ENCODE measurements at regions not wholly inside any gene's neighbourhood (a gene's known extent, or its start where the extent isn't known, plus 50 kb on each side); places are given as distances from the start of the nearest gene placed in this dataset.
"Not testable (repeated sequence)": the region's sequence is repeated elsewhere in the genome, so short reads cannot be mapped to it uniquely, and the experiment has no call there.

DNA sequence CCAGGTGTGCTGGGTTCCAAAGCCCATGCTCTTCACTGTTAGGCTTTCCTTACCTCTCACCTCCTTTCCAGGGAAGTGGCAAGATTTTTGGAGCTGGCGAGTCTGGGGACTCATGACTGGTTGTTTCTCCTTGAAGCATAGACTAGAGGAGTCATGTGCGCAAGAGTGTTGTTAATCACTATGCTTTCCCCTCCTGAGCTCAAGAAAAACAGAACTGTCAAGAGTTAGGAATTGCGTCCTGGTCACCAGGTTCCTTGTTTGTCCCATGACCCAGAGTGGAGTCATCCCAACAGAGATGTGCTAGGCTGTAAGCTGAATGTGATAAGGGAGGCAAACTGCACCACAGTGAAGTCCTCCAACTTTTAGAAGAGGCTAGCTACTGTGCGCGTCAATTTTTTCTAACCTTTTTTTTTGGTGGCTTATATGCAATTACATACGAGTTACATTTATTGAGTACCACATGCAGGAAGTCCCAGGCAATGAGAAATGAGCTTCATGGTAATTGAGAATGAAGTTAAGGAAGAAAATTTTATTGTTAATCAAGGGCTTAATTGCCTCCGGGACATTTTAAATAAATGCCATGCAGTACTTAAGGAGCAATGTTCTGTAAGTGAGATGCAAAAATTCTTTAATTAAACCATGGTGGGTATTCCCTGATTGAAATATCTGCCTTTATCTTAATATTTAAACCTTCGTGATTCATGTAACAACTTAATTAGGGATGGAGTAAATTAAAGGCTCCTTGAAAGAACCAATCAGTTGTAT lies 233.9 kb downstream of the ZIC5 start:
- DNase-seq (ENCODE audit: low read depth) = no peak

DNA sequence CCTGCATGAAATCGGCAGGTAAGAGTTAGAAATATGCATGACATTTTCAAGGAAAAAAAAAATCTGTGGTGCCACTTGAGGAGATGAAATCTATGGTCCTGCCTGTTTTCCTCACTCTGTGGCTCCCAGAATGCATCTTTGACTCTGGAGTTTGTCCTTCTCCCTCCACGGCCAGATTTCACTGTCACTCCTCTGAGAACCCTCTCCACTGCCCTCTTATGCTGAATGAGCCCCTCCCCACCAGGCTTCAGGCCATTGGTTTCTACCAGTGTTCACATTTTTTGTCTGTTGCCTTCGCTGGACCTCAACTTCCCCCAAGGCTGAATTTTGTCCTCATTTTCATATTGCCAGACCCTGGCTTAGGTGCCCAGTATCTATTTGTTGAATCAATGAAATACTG lies 235.0 kb downstream of the ZIC5 start:
- DNase-seq (ENCODE audit: low read depth) = no peak

DNA sequence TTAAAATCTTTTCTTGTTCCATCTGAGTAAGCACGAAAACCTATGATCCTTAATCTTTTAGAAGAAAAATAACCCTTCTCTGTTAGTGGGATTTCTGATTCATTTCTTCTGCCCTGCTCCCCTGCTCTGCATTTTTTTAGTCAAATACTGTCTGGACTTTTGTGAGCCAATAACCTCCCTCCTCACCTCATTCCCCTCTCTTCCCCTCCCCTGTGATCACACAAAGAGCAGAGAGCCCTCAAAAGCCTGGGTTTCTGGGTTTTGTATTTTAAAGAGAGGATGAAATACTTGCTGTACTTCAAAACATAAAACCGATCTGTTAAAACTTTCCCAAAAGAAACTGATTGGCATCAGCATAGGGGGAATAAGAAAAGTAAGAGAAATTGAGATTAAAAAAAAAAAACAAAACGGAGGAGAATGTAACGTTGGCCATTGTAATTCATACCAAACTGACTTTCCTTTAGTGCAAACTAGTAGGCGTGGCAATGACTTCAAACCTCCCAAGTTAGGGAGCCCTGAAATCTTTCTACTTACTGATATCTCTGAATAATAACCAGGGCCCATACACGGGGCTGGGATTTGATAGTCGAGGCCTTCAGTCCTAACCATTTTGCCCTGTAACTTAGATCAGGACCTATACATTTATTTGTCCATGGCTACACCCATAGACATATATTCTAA lies 232.9 kb downstream of the TM9SF2 start:
- DNase-seq (ENCODE audit: low read depth) = no peak

DNA sequence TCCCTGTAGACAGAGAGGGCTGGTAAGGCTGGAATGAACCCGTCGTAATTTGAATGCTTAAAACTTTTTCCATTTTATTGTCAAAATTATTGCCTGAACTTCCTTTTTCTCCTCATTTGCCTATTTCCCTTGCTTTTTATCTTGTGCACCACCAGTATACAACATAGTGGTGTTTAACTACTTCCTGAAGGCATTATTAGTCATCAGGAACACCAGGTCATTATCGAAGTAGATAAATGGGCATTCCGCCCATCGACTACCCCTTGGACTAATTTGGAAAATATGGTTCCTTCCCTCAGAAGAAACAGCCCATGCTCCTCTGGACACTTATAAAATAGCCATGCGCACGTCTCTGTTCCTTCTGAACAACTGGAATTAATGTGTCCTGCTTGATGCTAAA lies 232.1 kb downstream of the TM9SF2 start:
- no peak for DNase-seq (ENCODE audit: low read depth)

DNA sequence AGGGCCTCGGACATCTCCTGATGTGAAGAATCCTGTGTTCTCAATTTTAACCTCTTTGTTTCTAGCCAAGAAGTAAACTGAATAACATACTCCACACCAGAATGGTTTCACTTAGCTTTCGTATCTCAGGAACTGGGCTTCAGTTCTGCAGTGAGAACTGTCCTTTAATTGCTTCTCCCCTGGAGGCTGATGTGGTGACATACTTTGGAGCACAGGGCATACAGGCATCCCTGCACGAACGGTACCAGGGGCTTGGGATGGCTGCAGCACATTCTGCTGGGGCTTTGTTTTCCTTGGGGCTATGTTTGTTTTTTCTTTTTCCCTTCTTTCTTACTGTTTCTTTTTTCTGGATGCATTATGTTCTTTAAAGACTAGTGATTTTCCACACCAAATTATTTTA lies 230.5 kb downstream of the TM9SF2 start:
- no peak for DNase-seq (ENCODE audit: low read depth)

DNA sequence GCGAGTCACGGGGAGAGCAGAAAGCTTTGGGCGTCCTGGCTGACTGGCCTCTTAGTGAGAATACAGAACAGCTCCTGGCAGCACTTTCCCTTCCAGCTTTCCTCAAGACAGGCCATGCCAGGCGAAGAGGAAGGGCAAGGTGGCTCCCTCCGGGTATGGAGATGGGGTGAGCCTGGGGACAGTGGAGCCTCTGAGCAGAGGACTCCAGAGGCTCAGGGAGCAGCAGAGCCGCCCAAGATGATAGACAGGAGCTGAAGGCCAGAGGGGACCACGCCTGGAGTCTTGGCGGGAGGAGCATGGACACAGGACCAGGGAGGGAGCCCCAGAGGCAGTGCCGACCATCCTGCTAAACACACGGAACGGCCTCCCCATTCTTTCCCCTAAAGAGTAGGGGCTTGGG lies 229.1 kb downstream of the TM9SF2 start:
- DNase-seq (ENCODE audit: low read depth) = no peak

DNA sequence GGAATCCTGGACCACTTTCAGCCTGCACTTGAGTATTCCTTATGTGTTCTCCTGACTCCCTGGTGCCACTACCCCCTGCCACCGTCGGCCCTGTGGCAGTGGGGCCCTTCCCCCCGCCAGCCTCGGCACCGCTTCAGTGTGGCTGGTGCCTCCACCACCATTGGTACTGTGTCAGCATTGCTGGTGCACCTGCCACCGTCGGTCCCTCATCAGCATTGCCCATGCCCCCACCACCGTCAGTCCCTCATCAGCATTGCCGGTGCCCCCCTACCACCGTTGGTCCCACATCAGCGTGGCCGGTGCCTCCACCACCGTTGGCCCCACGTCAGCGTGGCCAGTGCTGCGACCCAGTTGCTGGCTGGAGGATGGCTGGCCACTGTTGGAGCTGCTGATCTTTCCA lies 228.5 kb downstream of the TM9SF2 start:
- DNase-seq (ENCODE audit: low read depth) = no peak

DNA sequence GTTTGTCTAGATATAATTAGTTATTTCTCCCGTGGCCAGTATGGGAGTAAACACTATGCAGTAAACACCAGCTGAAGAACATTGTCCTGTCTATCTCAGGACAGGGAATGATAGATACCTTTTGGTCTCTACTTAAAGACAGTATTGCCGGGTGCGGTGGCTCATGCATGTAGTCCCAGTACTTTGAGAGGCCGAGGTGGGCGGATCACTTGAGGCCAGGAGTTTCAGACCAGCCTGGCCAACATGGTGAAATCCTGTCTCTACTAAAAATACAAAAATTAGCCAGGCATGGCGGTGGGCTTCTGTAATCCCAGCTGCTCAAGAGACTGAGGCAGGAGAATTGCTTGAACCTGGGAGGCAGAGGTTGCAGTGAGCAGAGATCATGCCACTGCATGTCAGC lies 226.4 kb downstream of the TM9SF2 start:
- DNase-seq (ENCODE audit: low read depth) = not testable (repeated sequence)

DNA sequence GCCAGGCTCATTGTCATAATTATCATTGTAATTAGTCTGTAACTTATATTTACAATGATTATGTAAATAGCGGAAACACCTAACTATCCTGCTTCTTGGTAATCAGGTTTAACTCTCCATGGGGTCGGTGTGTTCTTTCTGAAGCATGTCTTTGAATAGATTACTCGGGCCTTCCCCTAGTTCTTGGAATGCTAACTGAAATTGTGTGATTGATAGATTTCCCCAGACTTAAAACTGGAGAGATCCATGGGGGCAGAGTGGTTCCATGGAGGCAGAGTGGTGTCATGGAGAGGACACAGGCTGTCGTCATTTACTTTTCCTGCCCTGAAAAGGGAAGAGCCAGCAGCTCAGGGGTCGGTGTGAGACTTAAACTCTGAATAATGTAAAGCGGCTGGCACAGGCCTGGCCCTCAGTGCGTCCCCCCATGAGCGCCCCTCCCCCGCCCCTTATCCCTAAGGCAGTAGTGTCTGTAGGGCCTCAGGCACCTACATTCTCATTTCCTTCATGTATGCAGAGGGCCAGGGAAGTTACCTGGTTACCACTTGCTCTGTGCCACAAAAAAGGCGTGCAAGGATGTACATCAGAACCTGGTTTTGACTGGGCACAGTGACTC lies 225.1 kb downstream of the TM9SF2 start:
- DNase-seq (ENCODE audit: low read depth) = no peak

DNA sequence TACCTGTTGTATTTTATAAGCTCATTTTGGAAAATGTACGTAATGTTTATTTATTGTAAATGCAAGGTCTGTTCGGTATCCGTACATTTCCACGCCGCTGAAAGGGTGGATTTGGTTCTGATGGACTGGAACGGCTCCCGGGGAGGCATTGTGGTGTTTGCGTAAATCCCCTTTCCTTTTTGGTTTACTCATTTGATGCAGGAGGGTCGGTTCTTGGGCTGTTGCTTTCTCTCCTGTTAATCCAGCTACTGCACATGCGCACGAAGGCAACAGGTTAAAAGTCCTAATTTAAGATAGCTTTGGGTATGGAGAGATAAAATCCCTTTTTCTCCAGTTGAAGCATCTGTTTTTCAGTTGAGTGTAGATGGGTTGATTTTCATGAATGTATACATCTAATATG lies 224.4 kb downstream of the TM9SF2 start:
- DNase-seq (ENCODE audit: low read depth) = no peak

DNA sequence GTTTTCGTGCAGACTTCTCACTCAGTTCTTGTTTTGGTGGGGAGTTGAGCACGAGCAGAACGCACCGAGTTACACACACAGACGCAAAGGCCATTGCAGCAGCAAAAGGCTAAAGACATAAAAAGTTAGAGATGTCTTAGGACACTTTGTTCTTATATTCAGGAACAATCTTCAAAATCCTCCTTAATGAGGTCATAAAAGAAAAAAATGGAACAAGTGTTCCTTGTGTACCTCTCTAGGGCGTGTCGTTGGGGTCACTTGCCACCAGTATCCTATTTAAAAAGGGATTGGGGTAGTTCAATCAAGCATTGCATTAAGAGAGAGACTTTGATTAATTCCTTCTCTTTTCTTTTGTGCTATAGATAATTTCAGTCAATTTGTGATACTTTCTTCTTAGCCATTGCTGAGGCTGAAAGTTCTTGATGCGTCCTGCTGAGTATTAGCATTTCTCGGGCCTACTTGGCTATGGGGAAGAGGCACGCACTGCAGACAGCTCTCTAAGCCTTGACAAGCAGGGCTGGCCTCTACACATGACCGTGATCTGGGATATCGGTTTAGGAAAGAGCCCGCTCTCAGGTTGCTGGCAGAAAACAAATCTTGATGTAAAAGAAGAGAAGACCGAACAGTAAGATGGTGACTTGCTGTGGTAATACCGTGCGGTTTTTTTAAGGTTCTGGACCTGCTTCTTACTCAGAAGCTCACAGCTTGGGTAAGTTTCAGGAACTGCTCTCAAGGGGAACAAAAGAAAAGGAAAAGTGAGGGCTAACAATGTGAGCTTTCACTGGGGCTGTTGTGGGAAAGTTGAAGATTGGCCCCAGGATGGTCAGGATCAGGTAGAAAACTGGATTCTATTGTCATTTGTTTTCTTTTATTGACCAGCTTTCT lies 223.6 kb downstream of the TM9SF2 start:
- DNase-seq (ENCODE audit: low read depth) = no peak

DNA sequence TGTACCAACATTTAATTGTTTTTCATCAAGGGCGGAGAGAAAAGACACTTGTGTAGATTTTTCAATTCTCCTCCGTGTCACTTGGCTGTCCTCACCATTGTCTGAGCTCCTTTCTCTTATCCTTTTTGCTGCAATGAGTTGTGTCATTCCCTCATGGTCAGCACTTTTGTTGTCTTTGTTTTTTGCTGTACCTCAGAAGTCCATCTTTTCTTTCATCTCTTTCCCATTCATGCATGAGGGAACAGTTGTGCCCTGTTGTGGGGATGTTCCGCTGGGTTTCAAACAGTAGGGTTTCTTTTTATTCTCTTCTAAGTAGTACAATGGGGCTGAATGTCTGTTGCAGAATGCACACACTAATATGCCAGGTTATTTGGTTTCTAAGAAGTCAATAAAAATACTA lies 222.6 kb downstream of the TM9SF2 start:
- DNase-seq (ENCODE audit: low read depth) = no peak

DNA sequence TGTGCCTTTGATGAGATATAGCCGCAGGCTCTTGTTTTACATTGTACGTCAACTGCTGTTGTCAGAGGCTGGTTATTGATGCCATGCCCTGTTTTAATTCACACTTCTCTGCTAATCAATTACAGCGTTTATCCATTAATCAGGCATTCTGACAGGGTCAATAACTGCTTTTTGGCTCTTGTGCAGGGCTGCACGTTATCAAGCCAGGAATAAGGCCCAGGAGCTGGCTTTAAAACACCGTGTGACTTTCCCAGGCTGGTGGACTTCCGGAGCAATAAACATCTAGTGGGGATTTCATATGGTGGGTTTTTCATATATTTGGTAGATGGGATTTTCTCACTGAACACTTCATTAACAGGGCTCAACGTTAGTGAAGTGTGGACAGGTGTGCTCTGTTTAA lies 221.7 kb downstream of the TM9SF2 start:
- DNase-seq (ENCODE audit: low read depth) = no peak

DNA sequence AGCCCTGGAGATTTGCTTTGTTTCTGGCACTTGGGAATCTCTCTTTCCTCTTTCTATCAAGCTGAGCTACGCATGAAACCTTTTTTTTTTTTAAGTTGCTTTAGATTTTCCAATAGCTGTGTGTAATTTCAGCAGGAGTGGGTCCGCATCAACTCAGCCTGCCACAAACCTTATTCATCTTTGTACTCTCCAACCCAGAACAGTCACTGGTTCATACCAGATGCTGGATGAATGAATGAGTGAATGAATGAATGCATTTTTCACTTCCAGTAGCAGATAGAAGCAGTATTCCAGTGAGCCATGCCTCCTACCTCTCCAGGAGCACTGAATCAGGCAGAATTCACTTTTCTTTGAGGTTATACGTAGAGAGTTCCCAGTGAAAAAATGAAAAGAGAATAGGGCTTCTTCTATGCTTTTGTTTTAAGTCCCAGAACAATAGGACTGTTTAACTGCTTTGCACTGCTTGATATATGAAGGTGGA lies 221.1 kb downstream of the TM9SF2 start:
- DNase-seq (ENCODE audit: low read depth) = no peak

DNA sequence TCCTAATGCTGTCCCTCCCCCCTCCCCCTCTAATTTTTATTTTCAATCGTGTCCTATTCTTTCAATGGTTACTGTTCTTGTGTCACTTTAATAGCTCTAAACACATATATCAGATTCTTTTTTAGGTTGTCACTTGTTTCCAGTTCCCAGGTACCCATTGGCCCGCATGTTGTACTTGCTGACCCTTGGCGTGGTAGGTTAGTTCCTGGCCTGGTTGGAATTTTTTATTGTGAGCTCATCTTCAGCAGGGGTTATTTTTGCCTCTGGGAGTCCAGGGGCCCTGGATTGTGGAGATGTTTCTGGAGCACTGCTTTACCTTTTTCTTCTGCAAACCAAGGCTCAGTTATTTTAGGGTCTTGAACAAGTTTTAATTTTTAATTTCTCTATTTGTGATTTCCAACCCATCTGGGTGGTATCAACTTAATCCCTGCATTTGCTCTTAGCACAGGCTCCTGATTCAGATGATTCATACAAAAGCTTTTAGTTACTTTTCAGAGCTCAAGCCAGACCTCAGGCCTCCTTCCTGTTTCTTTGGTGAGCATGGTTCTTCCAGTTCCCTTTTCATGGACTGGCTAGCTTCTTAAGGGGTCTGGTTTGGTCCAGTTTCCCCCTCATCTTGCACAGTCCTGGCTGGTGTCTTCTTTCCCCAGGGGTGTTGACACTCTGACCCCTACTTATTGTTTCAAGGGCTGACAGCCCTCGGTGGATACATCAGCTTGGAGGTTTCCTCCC lies 220.5 kb downstream of the TM9SF2 start:
- DNase-seq (ENCODE audit: low read depth) = peak; percentile 22

DNA sequence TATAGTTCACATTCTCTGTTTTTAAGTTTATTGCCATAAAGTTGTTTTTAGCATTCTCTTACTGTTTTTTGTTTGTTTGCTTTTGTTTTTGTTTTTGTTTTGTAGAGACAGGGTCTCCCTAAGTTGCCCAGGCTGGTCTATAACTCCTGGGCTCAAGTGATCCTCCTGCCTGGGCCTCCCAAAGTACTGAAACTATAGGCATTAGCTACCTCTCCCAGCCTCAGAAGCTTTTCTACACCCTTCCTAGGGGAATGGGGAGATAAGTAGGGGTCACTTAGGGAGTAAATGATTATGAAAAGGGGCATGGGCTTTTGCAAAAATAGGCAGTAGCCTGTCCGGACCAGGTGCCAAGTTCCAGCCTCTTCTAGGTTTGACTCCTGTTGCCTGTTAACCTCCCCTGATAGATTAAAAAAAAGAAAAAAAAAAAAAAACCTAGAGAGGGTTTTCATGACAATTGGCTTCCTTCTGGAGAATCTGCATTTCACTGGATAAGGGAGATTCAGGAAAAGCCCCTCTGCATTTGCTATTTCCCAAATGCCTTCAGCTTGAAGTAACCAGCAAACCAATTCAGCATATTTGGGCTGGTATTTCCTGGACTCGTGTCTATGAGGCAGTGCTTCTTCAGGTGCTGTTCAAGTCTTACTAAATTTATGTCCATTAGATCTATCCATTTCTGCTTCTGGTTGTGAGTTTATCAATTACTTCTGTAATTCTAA lies 216.8 kb downstream of the TM9SF2 start:
- DNase-seq (ENCODE audit: low read depth) = no peak

DNA sequence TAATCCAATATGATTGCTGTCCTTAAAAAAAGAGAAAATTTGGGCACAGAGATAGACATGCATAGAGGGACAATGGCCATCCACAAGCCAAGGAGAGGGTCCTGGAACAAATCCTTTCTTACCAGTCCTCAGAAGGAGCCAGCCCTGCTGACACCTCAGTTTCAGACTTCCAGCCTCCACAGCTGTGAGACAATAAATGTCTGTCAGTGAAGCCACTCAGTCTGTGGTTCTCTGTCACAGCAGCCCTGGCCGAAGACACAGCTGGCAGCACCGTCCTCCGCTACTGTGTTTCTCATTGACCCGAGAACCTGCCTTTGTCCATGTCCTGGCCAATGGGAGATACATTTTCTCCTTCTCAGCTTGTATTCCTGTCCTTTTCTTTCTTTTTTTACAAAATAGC lies 207.9 kb downstream of the TM9SF2 start:
- no peak for DNase-seq (ENCODE audit: low read depth)

DNA sequence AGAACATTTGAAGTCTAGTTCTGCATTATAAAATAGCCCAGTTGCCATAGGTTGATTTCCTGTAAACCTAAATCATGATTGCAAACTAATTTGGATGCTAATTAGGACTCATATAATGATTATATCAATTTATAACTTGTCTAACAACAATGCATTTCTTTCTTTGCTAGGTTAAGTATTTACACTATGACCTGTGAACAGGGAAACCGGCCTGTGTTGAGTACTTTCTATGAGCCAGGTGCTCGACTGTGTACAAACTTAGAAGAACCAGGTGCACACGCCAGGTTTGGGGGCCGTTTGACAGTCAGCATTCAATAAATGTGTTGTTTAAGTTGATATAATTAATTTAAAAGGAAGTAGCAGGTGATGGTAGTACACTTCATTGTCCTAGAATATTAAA lies 203.1 kb downstream of the TM9SF2 start:
- DNase-seq (ENCODE audit: low read depth) = no peak

DNA sequence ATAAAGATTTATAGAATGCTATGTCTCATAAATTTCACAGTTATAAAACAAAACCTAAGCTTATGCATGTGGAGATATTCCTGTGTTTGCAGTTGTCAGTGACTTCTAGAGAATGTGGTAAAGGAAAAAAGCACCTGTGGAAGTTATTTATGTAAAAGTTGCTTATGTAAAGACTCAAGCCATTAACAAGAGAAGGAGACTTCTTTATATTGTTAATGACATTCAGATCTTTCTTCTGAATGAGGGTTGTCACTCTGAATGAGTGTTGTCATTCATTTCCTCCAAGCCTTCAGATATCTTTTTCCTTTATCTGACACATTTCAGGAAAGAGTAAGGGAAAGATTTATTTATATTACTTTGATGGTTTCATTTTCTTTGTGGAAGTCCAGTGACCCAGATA lies 202.6 kb downstream of the TM9SF2 start:
- no peak for DNase-seq (ENCODE audit: low read depth)

DNA sequence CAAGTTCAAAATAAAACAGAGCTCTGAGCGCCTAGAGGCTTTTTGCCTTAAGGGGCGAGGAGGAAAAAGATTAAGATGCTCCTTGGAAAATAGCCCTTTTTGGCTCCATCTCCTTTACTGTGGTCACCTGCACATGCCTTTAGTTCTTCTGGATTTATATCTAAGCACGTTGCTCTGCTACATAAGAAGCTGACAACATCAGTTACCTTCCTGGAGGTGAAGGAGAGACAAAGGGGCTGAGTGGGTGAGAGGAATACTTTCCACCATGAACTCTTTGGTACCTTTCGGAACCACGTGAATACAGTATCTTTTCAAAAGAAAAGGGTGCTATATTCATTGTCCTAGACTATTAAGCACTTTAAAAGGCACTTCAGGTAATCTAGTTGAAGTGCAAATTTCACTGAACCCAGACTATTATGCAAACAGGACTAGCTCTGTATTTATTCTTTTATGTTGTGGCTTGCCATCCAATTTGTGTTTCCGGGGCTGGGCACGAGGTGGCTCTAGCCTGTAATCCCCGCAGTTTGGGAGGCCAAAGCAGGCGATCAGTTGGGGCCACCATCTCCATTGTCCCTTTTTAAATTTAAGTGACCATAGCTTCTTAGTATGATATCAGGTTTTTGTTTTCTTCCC lies 201.5 kb downstream of the TM9SF2 start:
- DNase-seq (ENCODE audit: low read depth) = no peak
